Astrocyte (in vitro differentiated cells and primary cell): ENCODE measurements at regions not wholly inside any gene's neighbourhood (a gene's known extent, or its start where the extent isn't known, plus 50 kb on each side); places are given as distances from the start of the nearest gene placed in this dataset.

ENCODE experiments used
- DNase-seq: peaks from one replicate; pipeline ENCODE4 v3.0.0-alpha.2; 2010; ENCODE audit warnings: low read depth
- FAIRE-seq: peaks from 2 replicates; lab custom pipeline; 2011; peaks lifted over from hg19 to GRCh38; lab: Jason Lieb, UNC
- H2AFZ ChIP-seq: 2 replicates; pipeline ENCODE4 v1.6.0; 2012; ENCODE audit warnings: low read depth, low read length, inconsistent platforms
- H3K27ac ChIP-seq: 2 replicates; pipeline ENCODE4 v1.5.1; 2011; ENCODE audit warnings: low read depth, low read length, inconsistent platforms
- H3K27me3 ChIP-seq: 2 replicates; pipeline ENCODE4 v1.6.0; 2011; ENCODE audit warnings: low read length, inconsistent platforms; ENCODE audit not compliant: insufficient read depth
- H3K36me3 ChIP-seq: 2 replicates; pipeline ENCODE4 v1.5.1; 2011; ENCODE audit warnings: low read length, inconsistent platforms; ENCODE audit not compliant: insufficient read depth
- H3K4me1 ChIP-seq: 2 replicates; pipeline ENCODE4 v1.5.1; 2011; ENCODE audit warnings: low read length, inconsistent platforms; ENCODE audit not compliant: insufficient read depth
- H3K4me2 ChIP-seq: 2 replicates; pipeline ENCODE4 v1.6.0; 2012; ENCODE audit warnings: low read length, inconsistent platforms
- H3K4me3 ChIP-seq: 2 replicates; pipeline ENCODE4 v1.5.1; 2011; ENCODE audit warnings: low read depth, mild to moderate bottlenecking, low read length, inconsistent platforms; ENCODE audit not compliant: insufficient read depth
- H3K79me2 ChIP-seq: 2 replicates; pipeline ENCODE4 v1.6.0; 2012; ENCODE audit warnings: mild to moderate bottlenecking, low read length, inconsistent platforms; ENCODE audit not compliant: insufficient read depth
- H3K9ac ChIP-seq: 2 replicates; pipeline ENCODE4 v1.6.0; 2012; ENCODE audit warnings: mild to moderate bottlenecking, low read length, inconsistent platforms
- H3K9me3 ChIP-seq: 2 replicates; pipeline ENCODE4 v1.5.1; 2012; ENCODE audit warnings: low read depth, mild to moderate bottlenecking, low read length, inconsistent platforms; ENCODE audit not compliant: insufficient read depth
- H4K20me1 ChIP-seq: 2 replicates; pipeline ENCODE4 v1.6.0; 2012; ENCODE audit warnings: low read length, inconsistent platforms; ENCODE audit not compliant: insufficient read depth
- H3K27ac Mint-ChIP-seq: one replicate; pipeline ENCODE4 v1.8.0; 2021; ENCODE audit warnings: mild to moderate bottlenecking, mixed read lengths; ENCODE audit not compliant: unreplicated experiment
- H3K27me3 Mint-ChIP-seq: one replicate; pipeline ENCODE4 v1.8.0; 2021; ENCODE audit warnings: low read depth, mixed read lengths; ENCODE audit not compliant: unreplicated experiment
- H3K36me3 Mint-ChIP-seq: one replicate; pipeline ENCODE4 v1.8.0; 2021; ENCODE audit warnings: low read depth, mixed read lengths; ENCODE audit not compliant: unreplicated experiment
- H3K4me1 Mint-ChIP-seq: one replicate; pipeline ENCODE4 v1.8.0; 2021; ENCODE audit warnings: low read depth, mixed read lengths; ENCODE audit not compliant: unreplicated experiment
- H3K4me3 Mint-ChIP-seq: one replicate; pipeline ENCODE4 v1.8.0; 2021; ENCODE audit warnings: mild to moderate bottlenecking, moderate library complexity, mixed read lengths; ENCODE audit not compliant: unreplicated experiment
- H3K9me3 Mint-ChIP-seq: one replicate; pipeline ENCODE4 v1.8.0; 2021; ENCODE audit warnings: mild to moderate bottlenecking, mixed read lengths; ENCODE audit not compliant: unreplicated experiment
- CTCF ChIP-seq: IDR thresholded peaks from 2 replicates; pipeline ENCODE4 v1.5.1; 2011; ENCODE audit warnings: low read depth, mild to moderate bottlenecking, inconsistent platforms, low read length, moderate library complexity; ENCODE audit not compliant: insufficient read depth
- EZH2 ChIP-seq: IDR thresholded peaks from 2 replicates; pipeline ENCODE4 v1.6.1; 2012; ENCODE audit warnings: mild to moderate bottlenecking, low read length, inconsistent platforms; ENCODE audit not compliant: insufficient read depth

- Histone ChIP-seq H3K4me1 (no peaks in the 10 kb centered on the region), H3K9me3 (no peaks in the 10 kb centered on the region), H3K9ac (no peak overlapping the region), H3K27me3 (no peaks in the 10 kb centered on the region), H3K4me3 (no peak overlapping the region), H3K79me2 (no peaks in the 10 kb centered on the region), H2AFZ (no peak overlapping the region), H3K4me2 (no peak overlapping the region), H3K27ac (no peak overlapping the region), H4K20me1 (no peaks in the 10 kb centered on the region), H3K36me3 (no peaks in the 10 kb centered on the region)
- peaks cover 4% of the 10 kb centered on the region for H3K4me1 Mint-ChIP-seq
- H3K9me3 Mint-ChIP-seq: peaks cover 5% of the 10 kb centered on the region
- H3K36me3 Mint-ChIP-seq: no peaks in the 10 kb centered on the region
- DNase-seq (peak; percentile 76), FAIRE-seq (peak; percentile 80)
- no peaks in the 10 kb centered on the region for H3K27me3 Mint-ChIP-seq
- H3K4me3 Mint-ChIP-seq: no peak overlapping the region
- TF ChIP-seq CTCF: no peak
- no peak overlapping the region for H3K27ac Mint-ChIP-seq
These were observed 204.6 kb downstream of the RTL9 start for GRCh38 chrX:110563282-110563681.

- no peak overlapping the region for H3K4me3 ChIP-seq
- DNase-seq: peak; percentile 42
- H3K9me3 ChIP-seq: no peaks in the 10 kb centered on the region
- H3K79me2 ChIP-seq: no peaks in the 10 kb centered on the region
- no peak overlapping the region for H3K27ac ChIP-seq
- H3K4me3 Mint-ChIP-seq: no peak overlapping the region
- H3K36me3 Mint-ChIP-seq: no peaks in the 10 kb centered on the region
- no peaks in the 10 kb centered on the region for H3K27me3 ChIP-seq
- H3K4me1 ChIP-seq: no peaks in the 10 kb centered on the region
- no peak for TF ChIP-seq CTCF
- TF ChIP-seq EZH2: no peak
- peaks cover 3% of the 10 kb centered on the region for H3K9me3 Mint-ChIP-seq
- H3K4me2 ChIP-seq: no peak overlapping the region
- H4K20me1 ChIP-seq: no peaks in the 10 kb centered on the region
- no peaks in the 10 kb centered on the region for H3K36me3 ChIP-seq
- no peak overlapping the region for H2AFZ ChIP-seq
- no peak for FAIRE-seq
- H3K27me3 Mint-ChIP-seq: no peaks in the 10 kb centered on the region
- H3K27ac Mint-ChIP-seq: peak overlapping the region; percentile 62
- peaks cover 9% of the 10 kb centered on the region for H3K4me1 Mint-ChIP-seq
- H3K9ac ChIP-seq: no peak overlapping the region
These were observed 209.8 kb downstream of the RTL9 start for GRCh38 chrX:110568441-110568840.

GRCh38 chrX:110569506-110569905 lies 210.9 kb downstream of the RTL9 start:
- FAIRE-seq: peak; percentile 99
- H3K79me2 ChIP-seq: no peaks in the 10 kb centered on the region

More at GRCh38 chrX:110569506-110569905, 210.9 kb downstream of the RTL9 start:
- Mint-ChIP-seq H3K27me3 (no peaks in the 10 kb centered on the region), H3K27ac (no peak overlapping the region), H3K9me3 (peaks cover 3% of the 10 kb centered on the region), H3K4me3 (no peak overlapping the region), H3K4me1 (peaks cover 9% of the 10 kb centered on the region), H3K36me3 (no peaks in the 10 kb centered on the region)
- no peak overlapping the region for H3K27ac ChIP-seq
- DNase-seq: peak; percentile 74
- H3K4me2 ChIP-seq: no peak overlapping the region
- no peak overlapping the region for H2AFZ ChIP-seq
- H3K4me1 ChIP-seq: no peaks in the 10 kb centered on the region
- no peaks in the 10 kb centered on the region for H4K20me1 ChIP-seq
- H3K27me3 ChIP-seq: no peaks in the 10 kb centered on the region
- no peak overlapping the region for H3K4me3 ChIP-seq
- H3K9ac ChIP-seq: no peak overlapping the region
- no peaks in the 10 kb centered on the region for H3K36me3 ChIP-seq
- H3K9me3 ChIP-seq: no peaks in the 10 kb centered on the region
- TF ChIP-seq CTCF: no peak
- no peak for TF ChIP-seq EZH2
